Astrocyte of the cerebellum (primary cell): ENCODE measurements at regions not wholly inside any gene's neighbourhood (a gene's known extent, or its start where the extent isn't known, plus 50 kb on each side); places are given as distances from the start of the nearest gene placed in this dataset.

ENCODE experiments used
- DNase-seq: peaks from one replicate; pipeline ENCODE4 v3.0.0-alpha.2; 2011; ENCODE audit warnings: low read depth
- H3K4me3 ChIP-seq: 2 replicates; pipeline ENCODE4 v1.5.1; 2011; ENCODE audit warnings: mild to moderate bottlenecking, low read depth, low read length, moderate library complexity
- in situ Hi-C: cut with HindIII; loops from 2 replicates; pipeline ENCODE4 v1.10.0; 2017; ENCODE audit warnings: low sequenced_read_pairs
- TF ChIP-seq, protein P1 (sequence below): IDR thresholded peaks from 2 replicates; pipeline ENCODE4 v1.5.1; 2012; ENCODE audit warnings: low read length, low read depth, moderate library complexity, mild to moderate bottlenecking; ENCODE audit errors: missing control alignments

DNA sequence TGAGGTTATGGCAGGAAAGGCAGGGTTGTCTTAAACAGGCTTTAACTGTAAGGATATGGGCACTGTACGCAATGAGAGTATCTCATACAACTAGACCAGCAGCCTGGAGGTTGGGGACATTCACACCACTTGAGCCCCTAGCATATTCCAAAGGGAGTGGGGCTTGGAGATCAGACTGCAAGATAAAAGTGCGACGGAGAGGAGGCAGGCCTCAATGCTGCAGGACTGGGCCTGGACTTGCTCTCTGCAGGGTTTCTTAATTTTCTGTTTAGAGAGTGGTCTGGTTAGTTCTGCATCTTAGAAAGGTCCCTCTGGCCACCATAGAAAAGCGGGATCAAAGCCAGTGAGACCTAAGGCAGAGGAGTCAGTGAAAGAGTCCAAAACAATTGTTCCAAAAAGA, 357.7 kb upstream of the NR2F2 start:
- TF ChIP-seq, protein P1, sequence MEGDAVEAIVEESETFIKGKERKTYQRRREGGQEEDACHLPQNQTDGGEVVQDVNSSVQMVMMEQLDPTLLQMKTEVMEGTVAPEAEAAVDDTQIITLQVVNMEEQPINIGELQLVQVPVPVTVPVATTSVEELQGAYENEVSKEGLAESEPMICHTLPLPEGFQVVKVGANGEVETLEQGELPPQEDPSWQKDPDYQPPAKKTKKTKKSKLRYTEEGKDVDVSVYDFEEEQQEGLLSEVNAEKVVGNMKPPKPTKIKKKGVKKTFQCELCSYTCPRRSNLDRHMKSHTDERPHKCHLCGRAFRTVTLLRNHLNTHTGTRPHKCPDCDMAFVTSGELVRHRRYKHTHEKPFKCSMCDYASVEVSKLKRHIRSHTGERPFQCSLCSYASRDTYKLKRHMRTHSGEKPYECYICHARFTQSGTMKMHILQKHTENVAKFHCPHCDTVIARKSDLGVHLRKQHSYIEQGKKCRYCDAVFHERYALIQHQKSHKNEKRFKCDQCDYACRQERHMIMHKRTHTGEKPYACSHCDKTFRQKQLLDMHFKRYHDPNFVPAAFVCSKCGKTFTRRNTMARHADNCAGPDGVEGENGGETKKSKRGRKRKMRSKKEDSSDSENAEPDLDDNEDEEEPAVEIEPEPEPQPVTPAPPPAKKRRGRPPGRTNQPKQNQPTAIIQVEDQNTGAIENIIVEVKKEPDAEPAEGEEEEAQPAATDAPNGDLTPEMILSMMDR: no peak
- in situ Hi-C loops: no loop called here
- H3K4me3 ChIP-seq: no peak overlapping the region
- DNase-seq: no peak

DNA sequence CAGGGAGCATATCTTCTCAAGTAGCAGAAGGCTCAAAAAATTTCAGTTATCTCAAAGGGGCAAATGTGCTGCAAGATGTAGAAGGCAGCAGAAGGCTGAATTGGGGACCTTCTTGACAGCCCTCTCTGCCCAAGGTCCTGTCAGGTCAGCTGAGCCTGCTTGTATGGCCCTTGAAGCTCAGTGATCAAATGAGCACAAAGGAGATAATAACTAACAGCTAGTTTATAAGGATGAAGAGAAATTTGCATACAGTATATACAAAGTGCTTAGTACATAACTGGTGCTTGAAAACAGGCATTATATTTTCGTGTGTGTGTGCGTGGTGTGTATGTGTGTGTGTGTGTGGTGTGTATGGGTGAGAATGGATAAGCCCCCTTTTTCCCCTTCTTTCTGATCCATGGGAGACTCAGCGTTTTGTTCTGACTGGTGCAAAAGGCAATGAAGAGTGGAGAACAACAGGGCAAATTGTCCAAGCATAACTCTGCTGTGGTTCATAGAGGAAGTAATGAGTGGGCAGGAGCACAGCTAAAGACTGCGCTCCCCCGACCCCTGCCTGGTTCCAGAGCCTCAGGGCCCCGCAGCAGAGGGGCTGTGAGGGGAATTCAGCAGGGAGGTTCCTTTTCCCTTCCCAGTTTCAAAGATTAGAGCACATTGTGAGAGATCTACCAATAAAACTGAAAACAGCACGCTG, 356.8 kb upstream of the NR2F2 start:
- TF ChIP-seq, protein P1: no peak
- no peak for DNase-seq
- in situ Hi-C loops: no loop called here
- H3K4me3 ChIP-seq: no peak overlapping the region

DNA sequence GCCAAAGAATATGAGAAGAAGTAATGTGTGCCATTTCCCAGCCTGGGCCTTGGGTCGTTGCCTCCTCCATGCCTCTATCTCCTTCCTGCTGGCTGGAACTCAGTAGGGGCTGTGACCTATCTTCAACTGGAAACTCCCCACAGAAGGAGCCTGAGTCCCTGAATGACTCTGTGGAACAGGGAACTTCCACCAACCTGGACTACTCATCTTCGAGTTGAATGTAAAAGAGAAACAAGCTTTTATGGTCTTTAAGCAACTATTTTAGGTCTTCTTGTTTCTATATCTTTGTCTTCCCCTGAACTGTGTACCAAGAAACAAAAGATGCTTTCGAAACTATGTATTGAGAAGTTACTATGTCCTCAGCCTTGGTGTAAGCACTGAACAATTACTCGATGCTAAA, 355.3 kb upstream of the NR2F2 start:
- no peak for DNase-seq

DNA sequence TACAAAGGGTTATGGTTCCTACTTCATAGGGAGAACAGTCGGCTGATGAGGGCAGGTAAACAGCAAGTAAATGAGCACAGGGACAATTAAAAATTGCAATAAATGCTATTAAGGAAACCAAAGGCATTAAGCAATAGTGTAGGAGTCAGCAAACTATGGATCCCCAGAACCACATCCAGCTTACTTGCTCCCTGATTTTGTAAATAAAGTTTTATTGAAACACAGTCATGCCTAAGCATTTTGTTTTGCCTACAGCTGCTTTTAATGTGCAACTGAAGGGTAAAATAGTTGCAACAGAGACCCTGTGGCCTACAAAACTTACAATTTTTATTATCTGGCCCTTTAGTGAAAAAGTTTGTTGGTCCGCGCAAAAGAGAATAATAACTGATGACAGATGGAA, 351.2 kb upstream of the NR2F2 start:
- no peak overlapping the region for H3K4me3 ChIP-seq
- no peak for DNase-seq
- TF ChIP-seq, protein P1: no peak
- in situ Hi-C loops: no loop called here

More for the DNA sequence above, 355.3 kb upstream of the NR2F2 start:
- no peak overlapping the region for H3K4me3 ChIP-seq
- TF ChIP-seq, protein P1: no peak
- in situ Hi-C loops: no loop called here

DNA sequence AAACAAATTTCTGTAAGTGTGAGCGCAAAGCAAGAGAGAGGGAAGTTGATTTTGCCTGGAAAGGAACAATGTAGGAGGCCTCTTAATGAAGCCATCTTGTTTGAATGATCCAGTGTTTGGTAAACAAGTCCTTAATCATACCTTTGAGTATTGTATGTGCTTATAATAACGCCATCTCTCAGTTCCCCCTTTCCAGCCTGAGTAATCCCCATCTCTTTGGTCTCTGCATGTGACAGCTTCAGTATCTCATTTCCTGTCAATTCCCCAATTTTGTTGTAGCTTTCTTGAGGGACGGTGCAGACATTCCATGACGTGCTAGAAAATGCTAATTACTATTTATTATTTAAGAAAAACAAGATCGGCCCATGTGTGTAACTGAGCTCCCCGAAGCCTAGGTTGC, 349.3 kb upstream of the NR2F2 start:
- TF ChIP-seq, protein P1: no peak
- in situ Hi-C loops: no loop called here
- DNase-seq: no peak
- no peak overlapping the region for H3K4me3 ChIP-seq

DNA sequence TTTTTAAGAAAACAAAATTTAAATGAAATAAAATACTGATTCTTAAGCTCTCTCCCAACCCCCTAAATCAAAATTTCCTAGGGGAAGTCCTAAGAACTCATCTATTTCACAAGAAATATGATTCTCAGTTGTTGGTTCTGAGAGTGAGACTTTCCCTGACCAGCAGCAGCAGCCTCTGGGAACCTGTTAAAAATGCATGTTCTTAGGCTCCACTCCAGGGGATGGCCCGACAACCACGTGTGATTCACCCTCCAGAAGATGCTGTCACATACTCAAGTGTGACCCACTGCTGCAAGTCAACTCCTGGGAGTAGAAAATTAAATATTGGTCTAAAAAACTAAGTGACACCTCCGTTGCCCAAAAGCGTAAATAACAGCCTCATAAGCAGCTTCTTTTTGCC, 343.2 kb upstream of the NR2F2 start:
- in situ Hi-C loops: no loop called here
- TF ChIP-seq, protein P1: no peak
- DNase-seq: no peak
- no peak overlapping the region for H3K4me3 ChIP-seq
